HCT116 (cell line): ENCODE measurements at regions not wholly inside any gene's neighbourhood (a gene's known extent, or its start where the extent isn't known, plus 50 kb on each side); places are given as distances from the start of the nearest gene placed in this dataset.

Experiments used
- EZH2 ChIP-seq: fragments of 200-600 bp; sonication (generic); IDR thresholded peaks from 2 replicates; pipeline ENCODE4 v1.6.1; 2017; ENCODE audit warnings: antibody characterized with exemption, mixed run types
- POLR2A ChIP-seq: IDR thresholded peaks from 2 replicates; pipeline ENCODE4 v1.7.0; 2011; ENCODE audit warnings: borderline replicate concordance; ENCODE audit not compliant: insufficient read depth, insufficient read length; ENCODE audit errors: extremely low read depth

GRCh38 chr21:16534408-16535101 is 804.8 kb downstream of the USP25 start:
- TF ChIP-seq POLR2A (no peak), EZH2 (no peak)
